HepG2 (cell line): ENCODE measurements at regions not wholly inside any gene's neighbourhood (a gene's known extent, or its start where the extent isn't known, plus 50 kb on each side); places are given as distances from the start of the nearest gene placed in this dataset.

Experiments
- CBX2 ChIP-seq, 2 experiments: fragments of 200-600 bp in 1 of 2; sonication (generic); formaldehyde crosslinking in 1 of 2; IDR thresholded peaks; 2 replicates each; pipeline versions ENCODE4 v1.7.0 to v1.8.1; 2018 to 2022; ENCODE audit warnings: low read depth in 2 of 2, low read length in 1 of 2, mild to moderate bottlenecking in 1 of 2, missing genetic modification reagents in 1 of 2
- HDAC2 ChIP-seq: sonication (generic); formaldehyde crosslinking; IDR thresholded peaks from 2 replicates; pipeline ENCODE4 v1.4.0; 2020; ENCODE audit warnings: missing genetic modification reagents
- HOXA9 ChIP-seq: sonication (generic); formaldehyde crosslinking; IDR thresholded peaks from 2 replicates; pipeline ENCODE4 v1.8.1; 2022; ENCODE audit warnings: missing genetic modification reagents, mild to moderate bottlenecking, moderate library complexity, borderline replicate concordance
- ISL2 ChIP-seq: sonication (generic); formaldehyde crosslinking; IDR thresholded peaks from 2 replicates; pipeline ENCODE4 v1.5.0; 2020; ENCODE audit warnings: missing genetic modification reagents
- PHF20 ChIP-seq: sonication (generic); formaldehyde crosslinking; IDR thresholded peaks from 2 replicates; pipeline ENCODE4 v1.5.0; 2020; ENCODE audit warnings: mild to moderate bottlenecking, missing genetic modification reagents
- PLRG1 ChIP-seq: fragments of 450-650 bp; conservative IDR thresholded peaks from 2 replicates; pipeline ENCODE4 v1.6.1; 2016
- POLR2AphosphoS2 ChIP-seq: IDR thresholded peaks from 2 replicates; pipeline ENCODE4 v1.6.1; 2011; ENCODE audit warnings: low read depth, low read length, improper control_type of control experiment
- RAD51 ChIP-seq: fragments of 450-650 bp; IDR thresholded peaks from 2 replicates; pipeline ENCODE4 v1.6.1; 2016; ENCODE audit warnings: borderline replicate concordance
- SCMH1 ChIP-seq: sonication (generic); formaldehyde crosslinking; IDR thresholded peaks from 2 replicates; pipeline ENCODE4 v1.9.0; 2021; ENCODE audit warnings: missing genetic modification reagents, mild to moderate bottlenecking, borderline replicate concordance
- SNAI1 ChIP-seq: sonication (generic); formaldehyde crosslinking; IDR thresholded peaks from 2 replicates; pipeline ENCODE4 v1.5.0; 2020; ENCODE audit warnings: mild to moderate bottlenecking, missing genetic modification reagents, borderline replicate concordance
- ZMYM2 ChIP-seq: sonication (generic); formaldehyde crosslinking; IDR thresholded peaks from 2 replicates; pipeline ENCODE4 v1.8.0; 2022; ENCODE audit warnings: mild to moderate bottlenecking, missing genetic modification reagents
- ZNF350 ChIP-seq: sonication (generic); formaldehyde crosslinking; IDR thresholded peaks from 2 replicates; pipeline ENCODE4 v1.4.0; 2020; ENCODE audit warnings: mild to moderate bottlenecking, low read depth, missing genetic modification reagents, borderline replicate concordance
- ZNF431 ChIP-seq: sonication (generic); formaldehyde crosslinking; IDR thresholded peaks from 2 replicates; pipeline ENCODE4 v1.9.0; 2022; ENCODE audit warnings: missing genetic modification reagents, low read depth, mild to moderate bottlenecking, borderline replicate concordance
- ZNF576 ChIP-seq: sonication (generic); formaldehyde crosslinking; IDR thresholded peaks from 2 replicates; pipeline ENCODE4 v1.4.0; 2020; ENCODE audit warnings: mild to moderate bottlenecking, missing genetic modification reagents
- ZNF839 ChIP-seq: sonication (generic); formaldehyde crosslinking; IDR thresholded peaks from 2 replicates; pipeline ENCODE4 v1.4.0; 2020; ENCODE audit warnings: missing genetic modification reagents, mild to moderate bottlenecking, borderline replicate concordance
- ZNF841 ChIP-seq: sonication (generic); formaldehyde crosslinking; IDR thresholded peaks from 2 replicates; pipeline ENCODE4 v1.8.1; 2023; ENCODE audit warnings: missing genetic modification reagents, borderline replicate concordance
- ZSCAN9 ChIP-seq: IDR thresholded peaks from 2 replicates; pipeline ENCODE4 v1.6.1; 2016; ENCODE audit warnings: borderline replicate concordance
- TF ChIP-seq, protein P1 (sequence below): sonication (generic); formaldehyde crosslinking; IDR thresholded peaks from 2 replicates; pipeline ENCODE4 v1.4.0; 2020; ENCODE audit warnings: mild to moderate bottlenecking, missing genetic modification reagents
- TF ChIP-seq, protein P2 (sequence below): sonication (generic); formaldehyde crosslinking; IDR thresholded peaks from 2 replicates; pipeline ENCODE4 v1.8.1; 2022; ENCODE audit warnings: low read depth, mild to moderate bottlenecking, missing genetic modification reagents
- TF ChIP-seq, protein P3 (sequence below): sonication (generic); formaldehyde crosslinking; conservative IDR thresholded peaks from 2 replicates; pipeline ENCODE4 v1.8.0; 2022; ENCODE audit warnings: missing genetic modification reagents
- TF ChIP-seq, protein P4 (sequence below): IDR thresholded peaks from 2 replicates; pipeline ENCODE4 v1.6.1; 2016; ENCODE audit warnings: mild to moderate bottlenecking, missing biosample characterization, missing genetic modification reagents

DNA sequence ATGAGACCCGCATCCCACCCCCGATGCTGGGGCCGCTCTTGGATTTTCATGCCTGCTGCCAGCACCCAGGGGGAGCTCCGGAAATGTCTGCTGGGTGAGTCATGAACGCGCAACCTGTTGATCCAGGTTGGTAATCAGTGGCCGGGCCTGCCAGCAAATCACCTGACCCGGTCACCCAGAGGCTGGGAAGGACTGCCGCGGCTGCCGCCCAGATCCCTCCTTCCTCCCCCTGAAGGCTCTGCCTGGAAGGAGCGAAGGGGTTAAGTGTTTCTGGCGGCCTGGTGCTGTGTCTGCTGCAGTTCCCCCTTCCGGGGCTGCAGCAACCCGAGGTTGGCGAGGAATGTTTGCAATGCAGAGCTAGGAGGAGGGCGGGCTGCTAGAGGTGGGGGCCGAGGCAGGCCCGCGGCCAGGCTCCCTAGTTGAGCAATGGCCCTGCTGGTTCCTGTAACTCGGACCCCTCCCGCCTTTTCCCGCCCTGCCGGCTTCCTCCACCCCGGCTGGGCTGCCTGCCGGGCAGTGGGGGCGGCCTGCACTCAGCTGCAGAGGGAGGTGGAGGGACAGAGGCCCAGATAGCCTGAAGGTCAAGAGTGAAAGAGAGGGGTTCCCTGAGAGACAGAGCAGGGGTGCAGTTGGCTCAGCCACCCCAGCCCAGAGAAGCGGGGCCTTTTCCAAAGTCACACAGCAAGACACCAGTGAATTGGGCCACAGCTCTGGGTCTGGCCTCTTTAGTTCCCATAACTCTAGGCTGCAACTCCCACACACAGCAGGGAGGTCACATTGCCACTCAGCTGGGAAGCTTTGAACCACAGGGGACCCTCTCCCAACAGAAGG lies 156.3 kb upstream of the IER5L start (continued):
- TF ChIP-seq, protein P1, sequence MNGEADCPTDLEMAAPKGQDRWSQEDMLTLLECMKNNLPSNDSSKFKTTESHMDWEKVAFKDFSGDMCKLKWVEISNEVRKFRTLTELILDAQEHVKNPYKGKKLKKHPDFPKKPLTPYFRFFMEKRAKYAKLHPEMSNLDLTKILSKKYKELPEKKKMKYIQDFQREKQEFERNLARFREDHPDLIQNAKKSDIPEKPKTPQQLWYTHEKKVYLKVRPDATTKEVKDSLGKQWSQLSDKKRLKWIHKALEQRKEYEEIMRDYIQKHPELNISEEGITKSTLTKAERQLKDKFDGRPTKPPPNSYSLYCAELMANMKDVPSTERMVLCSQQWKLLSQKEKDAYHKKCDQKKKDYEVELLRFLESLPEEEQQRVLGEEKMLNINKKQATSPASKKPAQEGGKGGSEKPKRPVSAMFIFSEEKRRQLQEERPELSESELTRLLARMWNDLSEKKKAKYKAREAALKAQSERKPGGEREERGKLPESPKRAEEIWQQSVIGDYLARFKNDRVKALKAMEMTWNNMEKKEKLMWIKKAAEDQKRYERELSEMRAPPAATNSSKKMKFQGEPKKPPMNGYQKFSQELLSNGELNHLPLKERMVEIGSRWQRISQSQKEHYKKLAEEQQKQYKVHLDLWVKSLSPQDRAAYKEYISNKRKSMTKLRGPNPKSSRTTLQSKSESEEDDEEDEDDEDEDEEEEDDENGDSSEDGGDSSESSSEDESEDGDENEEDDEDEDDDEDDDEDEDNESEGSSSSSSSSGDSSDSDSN: peak; percentile 92
- TF ChIP-seq, protein P2, sequence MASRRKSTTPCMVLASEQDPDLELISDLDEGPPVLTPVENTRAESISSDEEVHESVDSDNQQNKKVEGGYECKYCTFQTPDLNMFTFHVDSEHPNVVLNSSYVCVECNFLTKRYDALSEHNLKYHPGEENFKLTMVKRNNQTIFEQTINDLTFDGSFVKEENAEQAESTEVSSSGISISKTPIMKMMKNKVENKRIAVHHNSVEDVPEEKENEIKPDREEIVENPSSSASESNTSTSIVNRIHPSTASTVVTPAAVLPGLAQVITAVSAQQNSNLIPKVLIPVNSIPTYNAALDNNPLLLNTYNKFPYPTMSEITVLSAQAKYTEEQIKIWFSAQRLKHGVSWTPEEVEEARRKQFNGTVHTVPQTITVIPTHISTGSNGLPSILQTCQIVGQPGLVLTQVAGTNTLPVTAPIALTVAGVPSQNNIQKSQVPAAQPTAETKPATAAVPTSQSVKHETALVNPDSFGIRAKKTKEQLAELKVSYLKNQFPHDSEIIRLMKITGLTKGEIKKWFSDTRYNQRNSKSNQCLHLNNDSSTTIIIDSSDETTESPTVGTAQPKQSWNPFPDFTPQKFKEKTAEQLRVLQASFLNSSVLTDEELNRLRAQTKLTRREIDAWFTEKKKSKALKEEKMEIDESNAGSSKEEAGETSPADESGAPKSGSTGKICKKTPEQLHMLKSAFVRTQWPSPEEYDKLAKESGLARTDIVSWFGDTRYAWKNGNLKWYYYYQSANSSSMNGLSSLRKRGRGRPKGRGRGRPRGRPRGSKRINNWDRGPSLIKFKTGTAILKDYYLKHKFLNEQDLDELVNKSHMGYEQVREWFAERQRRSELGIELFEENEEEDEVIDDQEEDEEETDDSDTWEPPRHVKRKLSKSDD (CRISPR knock-in tag): no peak; the same call in 1 of the 2 replicates
- TF ChIP-seq ZNF576 (CRISPR knock-in tag) (no peak; the same call in 1 of the 2 replicates), ZSCAN9 (CRISPR knock-in tag) (peak; percentile 97), HDAC2 (CRISPR knock-in tag) (peak; percentile 97), ZNF841 (no peak; the same call in 1 of the 2 replicates), CBX2 (IDR thresholded peaks at IDR 0.05; ENCODE audit: low read depth, low read length) (no peak), CBX2 (CRISPR knock-in tag; IDR thresholded peaks at IDR 0.05; ENCODE audit: low read depth) (no peak), ZNF350 (CRISPR knock-in tag) (peak; percentile 99), SNAI1 (CRISPR knock-in tag) (0 out of 2 replicates have a peak, but pooled peaks have one; percentile 55), POLR2AphosphoS2 (no peak), SCMH1 (CRISPR knock-in tag) (no peak), PHF20 (peak; percentile 55), ISL2 (peak; percentile 79), ZMYM2 (peak; percentile 72), ZNF839 (no peak), RAD51 (peak; percentile 46; the same call in 1 of the 2 replicates), PLRG1 (no peak), ZNF431 (peak; percentile 85; the same call in 1 of the 2 replicates), HOXA9 (CRISPR knock-in tag) (peak; percentile 41; the same call in 1 of the 2 replicates)
- TF ChIP-seq, protein P3, sequence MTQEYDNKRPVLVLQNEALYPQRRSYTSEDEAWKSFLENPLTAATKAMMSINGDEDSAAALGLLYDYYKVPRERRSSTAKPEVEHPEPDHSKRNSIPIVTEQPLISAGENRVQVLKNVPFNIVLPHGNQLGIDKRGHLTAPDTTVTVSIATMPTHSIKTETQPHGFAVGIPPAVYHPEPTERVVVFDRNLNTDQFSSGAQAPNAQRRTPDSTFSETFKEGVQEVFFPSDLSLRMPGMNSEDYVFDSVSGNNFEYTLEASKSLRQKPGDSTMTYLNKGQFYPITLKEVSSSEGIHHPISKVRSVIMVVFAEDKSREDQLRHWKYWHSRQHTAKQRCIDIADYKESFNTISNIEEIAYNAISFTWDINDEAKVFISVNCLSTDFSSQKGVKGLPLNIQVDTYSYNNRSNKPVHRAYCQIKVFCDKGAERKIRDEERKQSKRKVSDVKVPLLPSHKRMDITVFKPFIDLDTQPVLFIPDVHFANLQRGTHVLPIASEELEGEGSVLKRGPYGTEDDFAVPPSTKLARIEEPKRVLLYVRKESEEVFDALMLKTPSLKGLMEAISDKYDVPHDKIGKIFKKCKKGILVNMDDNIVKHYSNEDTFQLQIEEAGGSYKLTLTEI (CRISPR knock-in tag): no peak
- TF ChIP-seq, protein P4, sequence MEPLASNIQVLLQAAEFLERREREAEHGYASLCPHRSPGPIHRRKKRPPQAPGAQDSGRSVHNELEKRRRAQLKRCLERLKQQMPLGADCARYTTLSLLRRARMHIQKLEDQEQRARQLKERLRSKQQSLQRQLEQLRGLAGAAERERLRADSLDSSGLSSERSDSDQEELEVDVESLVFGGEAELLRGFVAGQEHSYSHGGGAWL: peak; percentile 77; the same call in 1 of the 2 replicates
